ENCODE measurements at regions not wholly inside any gene's neighbourhood (a gene's known extent, or its start where the extent isn't known, plus 50 kb on each side); places are given as distances from the start of the nearest gene placed in this dataset.

DNA sequence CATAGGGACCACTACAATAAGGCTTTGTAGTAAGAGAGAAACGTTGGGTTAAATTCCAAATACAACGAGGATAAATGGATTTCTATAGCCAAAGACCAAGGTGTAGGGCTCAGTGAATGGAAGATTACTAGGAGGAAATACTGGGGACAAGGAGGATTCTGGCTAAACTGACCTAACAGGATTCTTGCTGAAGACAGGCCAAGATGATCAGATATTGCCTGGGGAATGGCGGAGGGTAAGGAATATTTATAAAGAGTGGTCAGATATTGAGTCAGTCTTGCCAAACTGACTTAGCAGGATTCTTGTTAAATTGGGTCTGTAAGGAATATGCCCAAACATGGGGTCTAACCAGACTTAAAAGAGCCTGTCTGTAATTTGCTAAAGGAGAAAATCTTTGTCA lies 463.8 kb downstream of the EDEM1 start:
- no peak for ATAC-seq (ENCODE audit: insufficient read depth, low read depth)
- H4K20me1 ChIP-seq (ENCODE audit: insufficient read depth, low read length): no peaks in the 10 kb centered on the region

DNA sequence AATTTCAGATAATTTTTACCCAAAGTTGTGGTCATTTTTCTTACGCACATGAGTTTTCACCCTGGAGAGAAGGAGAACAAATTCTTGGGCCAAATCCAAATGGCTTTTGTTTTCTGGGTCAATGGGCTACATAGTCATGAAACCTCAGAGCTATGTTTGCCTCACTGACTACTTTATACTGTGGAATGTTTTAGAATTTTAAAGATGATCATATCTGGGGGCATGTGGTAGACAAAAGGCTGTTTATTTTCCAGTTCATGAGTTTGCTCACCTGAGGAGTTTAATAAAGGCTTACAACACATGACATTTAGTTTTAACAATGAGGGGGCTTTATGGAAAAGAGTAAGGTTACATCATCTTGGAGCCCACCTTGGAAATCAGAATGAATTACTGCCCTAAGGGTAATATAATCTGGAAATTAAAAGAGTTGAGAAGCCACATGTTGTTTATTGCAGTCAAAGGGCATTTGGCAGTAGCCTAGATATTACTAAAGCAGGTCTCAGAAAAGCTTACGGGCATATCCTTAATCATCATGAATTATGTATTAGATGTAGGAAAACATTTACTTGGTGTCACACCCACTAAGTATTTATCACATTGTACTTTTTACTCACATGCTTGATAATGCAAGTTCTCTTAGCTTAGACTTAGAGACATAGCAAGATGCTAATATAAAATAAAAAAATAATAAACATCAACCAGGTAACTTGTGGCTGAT lies 466.1 kb downstream of the EDEM1 start:
- H2AFZ ChIP-seq (ENCODE audit: low read depth, low read length): no peak overlapping the region
- ATAC-seq (ENCODE audit: insufficient read depth, low read depth): no peak
- H3K27ac ChIP-seq (ENCODE audit: low read length): no peak overlapping the region
- H3K27me3 ChIP-seq (ENCODE audit: insufficient read depth, low read length, poor library complexity): no peaks in the 10 kb centered on the region
- H3K4me2 ChIP-seq (ENCODE audit: insufficient read depth, low read length): no peak overlapping the region
- H3K79me2 ChIP-seq (ENCODE audit: insufficient read depth, low read length): no peaks in the 10 kb centered on the region
- H3K9me3 ChIP-seq (ENCODE audit: insufficient read depth, low read length, severe bottlenecking): no peaks in the 10 kb centered on the region
- no peak for DNase-seq
- no peak for TF ChIP-seq EZH2 (IDR thresholded peaks at IDR 0.05; ENCODE audit: borderline replicate concordance, low read depth, low read length, severe bottlenecking)
- H3K4me1 ChIP-seq (ENCODE audit: insufficient read depth, low read length): no peaks in the 10 kb centered on the region
- no peak overlapping the region for H3K4me3 ChIP-seq (ENCODE audit: low read depth in 1 of 2, low read length in 2 of 2)
- no peak overlapping the region for H3K9ac ChIP-seq (ENCODE audit: low read depth, low read length)
- H4K20me1 ChIP-seq (ENCODE audit: insufficient read depth, low read length): no peaks in the 10 kb centered on the region
- no peaks in the 10 kb centered on the region for H3K36me3 ChIP-seq (ENCODE audit: insufficient read depth, low read length)

More for the DNA sequence above, 463.8 kb downstream of the EDEM1 start:
- Histone ChIP-seq H3K9me3 (ENCODE audit: insufficient read depth, low read length, severe bottlenecking) (no peaks in the 10 kb centered on the region), H3K27ac (ENCODE audit: low read length) (no peak overlapping the region), H3K4me3 (ENCODE audit: low read depth in 1 of 2, low read length in 2 of 2) (no peak overlapping the region), H3K4me1 (ENCODE audit: insufficient read depth, low read length) (no peaks in the 10 kb centered on the region), H3K36me3 (ENCODE audit: insufficient read depth, low read length) (no peaks in the 10 kb centered on the region), H3K79me2 (ENCODE audit: insufficient read depth, low read length) (no peaks in the 10 kb centered on the region), H3K9ac (ENCODE audit: low read depth, low read length) (no peak overlapping the region), H3K4me2 (ENCODE audit: insufficient read depth, low read length) (no peak overlapping the region), H2AFZ (ENCODE audit: low read depth, low read length) (no peak overlapping the region), H3K27me3 (ENCODE audit: insufficient read depth, low read length, poor library complexity) (no peaks in the 10 kb centered on the region)
- DNase-seq: no peak
- TF ChIP-seq CTCF (IDR thresholded peaks at IDR 0.05; ENCODE audit: borderline replicate concordance, extremely low read depth, low read length, poor library complexity, severe bottlenecking): no peak

DNA sequence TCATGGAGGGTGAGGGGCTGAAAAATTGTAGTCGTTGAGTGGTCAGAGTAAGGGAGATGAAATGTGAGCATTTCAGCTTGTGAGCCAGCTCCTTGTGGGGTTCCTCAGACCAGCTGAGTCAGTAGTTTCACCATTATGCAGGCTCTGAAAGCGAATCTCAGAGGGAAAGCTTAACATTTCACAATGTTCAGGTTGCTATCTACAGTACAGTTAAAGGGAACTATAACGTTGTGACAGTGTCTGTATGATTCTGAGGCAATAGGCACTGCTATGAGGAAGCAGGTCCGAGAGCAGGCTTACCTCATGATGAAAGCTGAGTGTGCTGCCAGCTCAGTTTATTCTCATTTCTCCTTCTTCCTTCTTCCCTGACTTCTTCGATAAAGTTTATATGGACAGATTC lies 469.6 kb downstream of the EDEM1 start:
- H3K27me3 ChIP-seq (ENCODE audit: insufficient read depth, low read length, poor library complexity): no peaks in the 10 kb centered on the region
- no peak for ATAC-seq (ENCODE audit: insufficient read depth, low read depth)

DNA sequence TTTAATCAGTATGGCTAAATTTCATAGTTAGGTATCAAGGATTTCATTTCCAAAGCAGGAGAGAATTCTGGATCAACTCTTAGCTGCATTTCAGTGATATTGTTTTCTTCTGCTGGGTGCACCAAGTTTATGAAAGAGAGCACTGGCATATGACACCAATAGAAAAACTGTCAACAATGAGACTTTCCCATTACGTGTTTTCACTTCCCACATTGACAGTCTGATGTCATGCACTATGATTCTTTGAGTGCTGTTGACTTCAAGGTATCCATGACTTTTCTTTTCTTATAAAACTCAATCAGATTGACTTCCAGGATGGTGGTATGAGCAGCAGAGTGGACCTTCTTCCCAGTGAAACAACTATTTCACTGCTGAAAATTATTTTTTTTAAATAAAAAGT lies 476.1 kb downstream of the EDEM1 start:
- Histone ChIP-seq H2AFZ (ENCODE audit: low read depth, low read length) (no peak overlapping the region), H3K36me3 (ENCODE audit: insufficient read depth, low read length) (no peaks in the 10 kb centered on the region), H3K79me2 (ENCODE audit: insufficient read depth, low read length) (no peaks in the 10 kb centered on the region), H3K9ac (ENCODE audit: low read depth, low read length) (no peak overlapping the region), H3K4me3 (ENCODE audit: low read depth in 1 of 2, low read length in 2 of 2) (no peak overlapping the region), H3K27ac (ENCODE audit: low read length) (no peak overlapping the region), H3K9me3 (ENCODE audit: insufficient read depth, low read length, severe bottlenecking) (peaks cover 2% of the 10 kb centered on the region), H3K4me2 (ENCODE audit: insufficient read depth, low read length) (no peak overlapping the region), H3K4me1 (ENCODE audit: insufficient read depth, low read length) (no peaks in the 10 kb centered on the region), H3K27me3 (ENCODE audit: insufficient read depth, low read length, poor library complexity) (no peaks in the 10 kb centered on the region), H4K20me1 (ENCODE audit: insufficient read depth, low read length) (no peaks in the 10 kb centered on the region)
- ATAC-seq (ENCODE audit: insufficient read depth, low read depth) (no peak), DNase-seq (no peak)
- no peak for TF ChIP-seq EZH2 (IDR thresholded peaks at IDR 0.05; ENCODE audit: borderline replicate concordance, low read depth, low read length, severe bottlenecking)
- no peak for TF ChIP-seq CTCF (IDR thresholded peaks at IDR 0.05; ENCODE audit: borderline replicate concordance, extremely low read depth, low read length, poor library complexity, severe bottlenecking)

More for the DNA sequence above, 469.6 kb downstream of the EDEM1 start:
- Histone ChIP-seq H3K27ac (ENCODE audit: low read length) (no peak overlapping the region), H3K79me2 (ENCODE audit: insufficient read depth, low read length) (no peaks in the 10 kb centered on the region), H3K9ac (ENCODE audit: low read depth, low read length) (no peak overlapping the region), H3K4me1 (ENCODE audit: insufficient read depth, low read length) (no peaks in the 10 kb centered on the region), H3K36me3 (ENCODE audit: insufficient read depth, low read length) (no peaks in the 10 kb centered on the region), H2AFZ (ENCODE audit: low read depth, low read length) (no peak overlapping the region), H3K4me3 (ENCODE audit: low read depth in 1 of 2, low read length in 2 of 2) (no peak overlapping the region), H4K20me1 (ENCODE audit: insufficient read depth, low read length) (no peaks in the 10 kb centered on the region), H3K4me2 (ENCODE audit: insufficient read depth, low read length) (no peak overlapping the region), H3K9me3 (ENCODE audit: insufficient read depth, low read length, severe bottlenecking) (no peaks in the 10 kb centered on the region)
- TF ChIP-seq CTCF (IDR thresholded peaks at IDR 0.05; ENCODE audit: borderline replicate concordance, extremely low read depth, low read length, poor library complexity, severe bottlenecking) (no peak), EZH2 (IDR thresholded peaks at IDR 0.05; ENCODE audit: borderline replicate concordance, low read depth, low read length, severe bottlenecking) (no peak)
- DNase-seq: no peak

Data from DND-41 (cell line).